Vagina (tissue), 2 donors: ENCODE measurements at regions not wholly inside any gene's neighbourhood (a gene's known extent, or its start where the extent isn't known, plus 50 kb on each side); places are given as distances from the start of the nearest gene placed in this dataset.

ENCODE experiments used
- DNase-seq, 2 donors: peaks; one replicate each; pipeline ENCODE4 v3.0.0-alpha.2; 2017; ENCODE audit errors: extremely low spot score in 2 of 2
- H3K27ac ChIP-seq: fragments of 200-600 bp; sonication (generic); one replicate; pipeline ENCODE4 v1.5.1; 2019
- H3K27me3 ChIP-seq: fragments of 200-600 bp; sonication (generic); one replicate; pipeline ENCODE4 v1.5.1; 2019
- H3K36me3 ChIP-seq, 2 donors: fragments of 200-600 bp; sonication (generic); one replicate each; pipeline ENCODE4 v1.5.1; 2017 to 2019
- H3K4me1 ChIP-seq: fragments of 200-600 bp; sonication (generic); one replicate; pipeline ENCODE4 v1.5.1; 2019
- H3K4me3 ChIP-seq, 2 donors: fragments of 200-600 bp; sonication (generic); 1 replicate in 1 of 2; 2 replicates in 1 of 2; pipeline ENCODE4 v1.5.1; 2016 to 2019
- H3K9me3 ChIP-seq: fragments of 200-600 bp; sonication (generic); one replicate; pipeline ENCODE4 v1.5.1; 2019
- POLR2A ChIP-seq, 2 donors: fragments of 450-650 bp; IDR thresholded peaks; one replicate each; pipeline ENCODE4 v1.6.1; 2017; ENCODE audit warnings: antibody characterized with exemption in 2 of 2, mild to moderate bottlenecking in 2 of 2, moderate library complexity in 2 of 2
- POLR2AphosphoS5 ChIP-seq, 2 donors: sonication (generic); formaldehyde crosslinking; IDR thresholded peaks; one replicate each; pipeline ENCODE4 v1.9.0; 2017; ENCODE audit warnings: antibody characterized with exemption in 2 of 2, mild to moderate bottlenecking in 2 of 2, low read depth in 1 of 2; ENCODE audit not compliant: insufficient read depth in 1 of 2
- intact Hi-C: fragments of 100-400 bp; cut with DNase I; formaldehyde crosslinking; loops from one replicate; pipeline ENCODE4 v1.15.1; 2023
- TF ChIP-seq, protein P1 (sequence below), 3 experiments: fragments of 450-650 bp in 2 of 3; fragments of 200-600 bp in 1 of 3; sonication (generic) in 1 of 3; IDR thresholded peaks; one replicate each; pipeline ENCODE4 v1.5.1; 2017 to 2019; ENCODE audit warnings: antibody characterized with exemption in 3 of 3, mild to moderate bottlenecking in 2 of 3, moderate library complexity in 2 of 3

DNA sequence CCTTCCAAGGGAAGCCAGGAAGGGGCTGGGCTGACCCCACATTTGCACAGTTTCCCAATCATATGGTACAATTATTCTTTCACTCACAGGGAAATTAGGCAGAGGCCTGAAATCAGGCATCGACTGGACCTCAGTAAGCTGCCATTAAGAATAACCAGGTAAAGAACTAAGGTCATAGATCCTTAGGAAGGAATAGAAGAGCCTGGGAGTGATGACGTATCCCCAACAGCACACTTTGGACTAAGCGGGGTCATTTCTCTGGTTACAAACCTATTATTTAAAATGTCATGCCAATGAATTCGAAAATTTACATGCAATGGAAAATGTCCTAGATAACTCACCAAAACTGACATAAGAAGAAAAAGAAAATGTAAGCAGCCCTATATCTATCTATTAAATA, 118.2 kb downstream of the BRD1 start:
- no peaks in the 10 kb centered on the region for H3K36me3 ChIP-seq
- no peaks in the 10 kb centered on the region for H3K27me3 ChIP-seq
- no peak for TF ChIP-seq POLR2A (IDR thresholded peaks at IDR 0.05)
- H3K27ac ChIP-seq: no peak overlapping the region
- no peaks in the 10 kb centered on the region for H3K9me3 ChIP-seq
- no peaks in the 10 kb centered on the region for H3K4me1 ChIP-seq
- no peak for DNase-seq
- intact Hi-C loops: no loop called here
- no peak overlapping the region for H3K4me3 ChIP-seq

DNA sequence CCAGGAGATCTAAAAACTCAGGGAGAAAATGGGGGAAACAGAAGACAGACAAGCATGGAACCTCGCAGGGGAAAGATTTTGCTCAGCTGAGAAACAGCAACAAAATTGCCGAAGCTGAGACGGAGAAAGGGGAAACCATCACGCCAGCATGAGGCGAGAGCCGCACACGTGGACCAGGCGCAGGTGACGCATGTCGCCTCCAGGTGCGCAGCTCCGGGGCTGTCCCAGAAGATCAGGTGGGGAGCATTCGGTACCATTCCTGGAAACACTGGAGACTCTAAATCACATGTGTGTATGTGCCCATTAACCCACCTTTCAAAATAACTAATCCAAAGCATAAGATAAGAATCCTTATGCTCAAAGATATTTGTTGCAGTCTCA, 121.7 kb downstream of the BRD1 start:
- Histone ChIP-seq H3K27me3 (no peaks in the 10 kb centered on the region), H3K9me3 (peaks cover 9% of the 10 kb centered on the region), H3K36me3 (no peaks in the 10 kb centered on the region), H3K4me3 (no peak overlapping the region), H3K4me1 (no peaks in the 10 kb centered on the region), H3K27ac (no peak overlapping the region)
- no peak for DNase-seq
- TF ChIP-seq POLR2A (IDR thresholded peaks at IDR 0.05) (no peak), POLR2AphosphoS5 (IDR thresholded peaks at IDR 0.05; ENCODE audit: insufficient read depth in 1 of 2, low read depth in 1 of 2) (no peak)
- TF ChIP-seq, protein P1, sequence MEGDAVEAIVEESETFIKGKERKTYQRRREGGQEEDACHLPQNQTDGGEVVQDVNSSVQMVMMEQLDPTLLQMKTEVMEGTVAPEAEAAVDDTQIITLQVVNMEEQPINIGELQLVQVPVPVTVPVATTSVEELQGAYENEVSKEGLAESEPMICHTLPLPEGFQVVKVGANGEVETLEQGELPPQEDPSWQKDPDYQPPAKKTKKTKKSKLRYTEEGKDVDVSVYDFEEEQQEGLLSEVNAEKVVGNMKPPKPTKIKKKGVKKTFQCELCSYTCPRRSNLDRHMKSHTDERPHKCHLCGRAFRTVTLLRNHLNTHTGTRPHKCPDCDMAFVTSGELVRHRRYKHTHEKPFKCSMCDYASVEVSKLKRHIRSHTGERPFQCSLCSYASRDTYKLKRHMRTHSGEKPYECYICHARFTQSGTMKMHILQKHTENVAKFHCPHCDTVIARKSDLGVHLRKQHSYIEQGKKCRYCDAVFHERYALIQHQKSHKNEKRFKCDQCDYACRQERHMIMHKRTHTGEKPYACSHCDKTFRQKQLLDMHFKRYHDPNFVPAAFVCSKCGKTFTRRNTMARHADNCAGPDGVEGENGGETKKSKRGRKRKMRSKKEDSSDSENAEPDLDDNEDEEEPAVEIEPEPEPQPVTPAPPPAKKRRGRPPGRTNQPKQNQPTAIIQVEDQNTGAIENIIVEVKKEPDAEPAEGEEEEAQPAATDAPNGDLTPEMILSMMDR (IDR thresholded peaks at IDR 0.05): no peak
- intact Hi-C loops: no loop called here

DNA sequence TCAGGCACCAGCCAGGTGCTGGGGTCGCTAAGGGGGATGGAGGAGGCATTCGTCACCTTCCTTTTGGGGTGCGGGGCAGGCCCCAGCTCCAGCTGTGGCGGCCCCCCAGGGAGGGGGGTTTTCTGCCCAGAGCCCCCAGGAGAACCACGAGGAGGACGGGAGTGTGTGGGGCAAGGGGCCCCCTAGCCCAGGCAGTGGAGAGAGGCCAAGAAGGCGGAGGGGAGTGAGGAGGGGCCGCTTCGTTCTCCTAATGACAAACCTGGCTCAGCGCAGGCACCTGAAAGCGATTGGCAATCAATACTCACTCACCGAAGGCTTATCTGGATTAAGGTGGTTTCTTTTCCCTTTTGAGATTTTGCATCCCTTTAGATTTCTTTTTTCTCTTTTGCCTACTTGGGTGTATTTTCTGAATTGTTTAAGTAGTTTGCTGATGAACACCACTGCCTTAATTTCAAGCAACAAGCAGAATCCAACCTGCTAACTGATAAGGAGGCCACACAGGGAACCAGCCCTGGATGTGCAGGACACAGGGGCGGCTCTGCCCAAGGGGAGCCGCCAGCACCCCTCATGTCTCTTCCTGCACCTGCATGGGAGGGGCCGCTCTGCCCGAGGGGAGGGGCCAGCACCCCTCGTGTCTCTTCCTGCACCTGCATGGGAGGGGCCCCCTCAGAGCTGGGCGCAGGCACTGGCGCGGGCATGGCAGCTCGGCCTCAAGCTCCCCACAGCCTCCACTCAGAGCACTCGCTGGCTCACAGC, 122.3 kb downstream of the BRD1 start:
- no peaks in the 10 kb centered on the region for H3K4me1 ChIP-seq
- DNase-seq: no peak
- H3K9me3 ChIP-seq: peaks cover 9% of the 10 kb centered on the region
- TF ChIP-seq POLR2AphosphoS5 (IDR thresholded peaks at IDR 0.05; ENCODE audit: insufficient read depth in 1 of 2, low read depth in 1 of 2) (no peak), POLR2A (IDR thresholded peaks at IDR 0.05) (no peak)
- TF ChIP-seq, protein P1 (IDR thresholded peaks at IDR 0.05): no peak
- H3K36me3 ChIP-seq: no peaks in the 10 kb centered on the region
- H3K27me3 ChIP-seq: no peaks in the 10 kb centered on the region
- no peak overlapping the region for H3K27ac ChIP-seq
- no peak overlapping the region for H3K4me3 ChIP-seq
- intact Hi-C loops: no loop called here

DNA sequence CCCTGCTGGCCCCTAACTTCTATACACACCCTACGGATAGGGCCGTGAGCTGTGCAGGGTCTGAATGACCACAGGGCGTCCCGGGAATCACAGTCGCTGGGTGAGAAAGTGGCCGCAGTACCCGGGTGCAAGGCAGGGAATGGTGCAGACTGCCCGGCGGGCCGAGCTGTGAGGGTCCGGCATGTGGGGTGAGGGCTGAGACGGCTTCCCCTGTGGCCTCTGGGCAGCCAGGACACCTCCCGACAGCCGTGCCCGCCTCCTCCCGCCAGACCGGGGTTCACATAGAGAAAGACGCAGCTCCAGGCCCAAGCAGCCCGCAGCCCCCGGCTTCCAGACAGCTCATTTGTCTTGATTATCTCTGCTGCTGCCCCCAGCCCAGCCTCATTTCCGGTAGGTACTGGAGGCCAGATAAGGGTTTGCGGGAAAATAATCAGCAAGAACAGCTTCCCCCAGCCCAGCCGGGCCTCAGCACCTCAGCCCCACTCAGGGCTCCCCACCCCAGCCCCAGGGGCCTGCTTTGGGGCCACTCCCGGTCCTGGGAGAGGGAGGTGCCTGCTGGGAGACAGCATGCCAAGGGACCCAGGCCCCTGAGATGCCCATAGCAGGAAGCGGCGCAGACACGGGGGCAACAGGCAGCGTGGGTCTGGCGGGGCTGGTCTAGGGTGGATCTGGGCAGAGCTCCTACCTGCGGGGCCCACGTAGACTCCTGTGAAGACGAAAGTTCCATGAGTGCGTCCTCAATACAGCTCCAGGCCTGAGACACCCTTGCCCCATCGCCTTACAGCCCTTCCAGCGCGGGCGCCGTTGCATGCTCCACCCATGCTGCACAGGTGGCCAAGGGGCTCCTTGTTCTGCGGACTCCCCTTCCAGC, 123.1 kb downstream of the BRD1 start:
- intact Hi-C loops: no loop called here
- H3K27me3 ChIP-seq: no peaks in the 10 kb centered on the region
- H3K36me3 ChIP-seq: no peaks in the 10 kb centered on the region
- DNase-seq: no peak
- TF ChIP-seq POLR2AphosphoS5 (IDR thresholded peaks at IDR 0.05; ENCODE audit: insufficient read depth in 1 of 2, low read depth in 1 of 2): no peak
- TF ChIP-seq, protein P1 (IDR thresholded peaks at IDR 0.05): no peak
- no peak for TF ChIP-seq POLR2A (IDR thresholded peaks at IDR 0.05)
- H3K9me3 ChIP-seq: peaks cover 9% of the 10 kb centered on the region
- no peak overlapping the region for H3K27ac ChIP-seq
- no peak overlapping the region for H3K4me3 ChIP-seq
- H3K4me1 ChIP-seq: no peaks in the 10 kb centered on the region

DNA sequence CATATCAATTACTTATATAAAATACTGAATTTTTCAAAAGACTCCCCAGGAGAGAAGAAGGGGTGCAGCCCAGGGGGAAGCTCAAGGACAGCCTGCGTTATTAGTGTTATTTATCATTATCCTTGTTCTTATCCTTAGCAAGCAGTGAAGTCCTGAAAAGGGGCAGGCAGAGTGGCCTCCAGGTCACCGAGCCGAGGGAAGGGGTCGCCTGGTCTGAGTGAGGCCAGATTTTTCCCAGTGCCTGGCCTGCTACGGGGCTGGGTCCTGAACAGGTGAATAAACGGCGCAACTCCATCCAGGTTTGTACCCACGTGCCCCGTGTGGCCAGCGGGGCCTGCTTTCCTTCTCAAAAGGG, 123.7 kb downstream of the BRD1 start:
- no peaks in the 10 kb centered on the region for H3K36me3 ChIP-seq
- intact Hi-C loops: no loop called here
- TF ChIP-seq POLR2AphosphoS5 (IDR thresholded peaks at IDR 0.05; ENCODE audit: insufficient read depth in 1 of 2, low read depth in 1 of 2) (no peak), POLR2A (IDR thresholded peaks at IDR 0.05) (no peak)
- TF ChIP-seq, protein P1 (IDR thresholded peaks at IDR 0.05): no peak
- DNase-seq: no peak
- H3K27me3 ChIP-seq: no peaks in the 10 kb centered on the region
- no peak overlapping the region for H3K4me3 ChIP-seq
- peaks cover 9% of the 10 kb centered on the region for H3K9me3 ChIP-seq
- H3K4me1 ChIP-seq: no peaks in the 10 kb centered on the region
- H3K27ac ChIP-seq: no peak overlapping the region
